Transverse colon (tissue), 4 donors: ENCODE measurements at regions not wholly inside any gene's neighbourhood (a gene's known extent, or its start where the extent isn't known, plus 50 kb on each side); places are given as distances from the start of the nearest gene placed in this dataset.

ENCODE experiments used
- EP300 ChIP-seq: sonication (generic); formaldehyde crosslinking; IDR thresholded peaks from one replicate; pipeline ENCODE4 v1.6.1; 2017; ENCODE audit warnings: antibody characterized with exemption, low read depth
- POLR2A ChIP-seq: fragments of 450-650 bp; IDR thresholded peaks from one replicate; pipeline ENCODE4 v1.6.1; 2016; ENCODE audit warnings: antibody characterized with exemption, mild to moderate bottlenecking, moderate library complexity
- POLR2AphosphoS5 ChIP-seq, 3 donors: sonication (generic); formaldehyde crosslinking; IDR thresholded peaks; one replicate each; pipeline ENCODE4 v1.6.1; 2016; ENCODE audit warnings: antibody characterized with exemption in 3 of 3
- TF ChIP-seq, protein P1 (sequence below), 5 experiments: fragments of 200-600 bp in 3 of 5; fragments of 450-650 bp in 2 of 5; sonication (generic) in 3 of 5; IDR thresholded peaks; 1 replicate in 2 of 5; 2 replicates in 3 of 5; pipeline ENCODE4 v1.5.1; 2016 to 2017; ENCODE audit warnings: antibody characterized with exemption in 5 of 5, inconsistent platforms in 3 of 5, mild to moderate bottlenecking in 2 of 5, moderate library complexity in 1 of 5

DNA sequence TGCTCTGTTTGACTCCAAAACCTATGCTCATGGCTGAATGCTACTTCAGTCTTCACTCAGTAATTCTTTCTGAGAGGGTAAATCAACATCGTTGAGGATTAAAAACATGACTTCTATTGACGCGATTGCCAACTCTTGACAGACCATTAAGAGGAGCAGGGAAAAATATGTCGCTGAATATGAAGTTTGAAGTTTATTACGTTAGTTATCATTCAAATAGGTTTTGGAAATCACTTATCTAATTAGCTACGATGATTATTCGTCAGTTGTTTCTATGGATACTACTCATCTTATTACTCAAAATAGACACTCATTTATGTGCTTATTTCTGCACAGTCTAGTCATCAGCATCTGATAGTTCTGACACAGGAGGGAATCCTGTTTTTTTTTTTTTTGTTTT lies 279.2 kb upstream of the TBL1XR1 start:
- TF ChIP-seq, protein P1, sequence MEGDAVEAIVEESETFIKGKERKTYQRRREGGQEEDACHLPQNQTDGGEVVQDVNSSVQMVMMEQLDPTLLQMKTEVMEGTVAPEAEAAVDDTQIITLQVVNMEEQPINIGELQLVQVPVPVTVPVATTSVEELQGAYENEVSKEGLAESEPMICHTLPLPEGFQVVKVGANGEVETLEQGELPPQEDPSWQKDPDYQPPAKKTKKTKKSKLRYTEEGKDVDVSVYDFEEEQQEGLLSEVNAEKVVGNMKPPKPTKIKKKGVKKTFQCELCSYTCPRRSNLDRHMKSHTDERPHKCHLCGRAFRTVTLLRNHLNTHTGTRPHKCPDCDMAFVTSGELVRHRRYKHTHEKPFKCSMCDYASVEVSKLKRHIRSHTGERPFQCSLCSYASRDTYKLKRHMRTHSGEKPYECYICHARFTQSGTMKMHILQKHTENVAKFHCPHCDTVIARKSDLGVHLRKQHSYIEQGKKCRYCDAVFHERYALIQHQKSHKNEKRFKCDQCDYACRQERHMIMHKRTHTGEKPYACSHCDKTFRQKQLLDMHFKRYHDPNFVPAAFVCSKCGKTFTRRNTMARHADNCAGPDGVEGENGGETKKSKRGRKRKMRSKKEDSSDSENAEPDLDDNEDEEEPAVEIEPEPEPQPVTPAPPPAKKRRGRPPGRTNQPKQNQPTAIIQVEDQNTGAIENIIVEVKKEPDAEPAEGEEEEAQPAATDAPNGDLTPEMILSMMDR (IDR thresholded peaks at IDR 0.05): no peak
- TF ChIP-seq POLR2A: no peak
- no peak for TF ChIP-seq EP300
- no peak for TF ChIP-seq POLR2AphosphoS5 (IDR thresholded peaks at IDR 0.05)
